Stimulated activated CD8-positive, alpha-beta memory T cell treated with anti-CD3 and anti-CD28 coated beads, Interleukin-15, amount 100 ng/mL, for 24 hours (primary cell): ENCODE measurements at regions not wholly inside any gene's neighbourhood (a gene's known extent, or its start where the extent isn't known, plus 50 kb on each side); places are given as distances from the start of the nearest gene placed in this dataset.
"Not testable (repeated sequence)": the region's sequence is repeated elsewhere in the genome, so short reads cannot be mapped to it uniquely, and the experiment has no call there.

Source experiments
- DNase-seq: peaks from one replicate; pipeline ENCODE4 v3.0.0-alpha.2; 2020; ENCODE audit warnings: low read depth

- DNase-seq = no peak
These were observed 211.7 kb downstream of the LIG4 start for GRCh38 chr13:108003626-108004025.

DNA sequence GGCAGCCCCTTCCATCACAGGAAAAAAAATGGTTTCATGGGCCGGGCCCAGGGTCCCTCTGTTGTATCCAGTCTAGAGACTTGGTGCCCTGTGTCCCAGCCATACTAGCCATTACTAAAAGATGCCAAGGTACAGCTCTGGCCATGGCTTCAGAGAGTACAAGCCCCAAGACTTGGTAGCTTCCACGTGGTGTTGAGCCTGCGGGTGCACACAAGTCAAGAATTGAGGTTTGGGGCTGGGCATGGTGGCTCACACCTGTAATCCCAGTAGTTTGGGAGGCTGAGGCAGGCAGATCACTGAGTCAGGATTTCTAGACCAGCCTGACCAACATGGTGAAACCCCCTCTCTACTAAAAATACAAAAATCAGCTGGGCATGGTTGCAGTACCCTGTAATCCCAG is 214.3 kb downstream of the LIG4 start:
- DNase-seq = no peak

DNA sequence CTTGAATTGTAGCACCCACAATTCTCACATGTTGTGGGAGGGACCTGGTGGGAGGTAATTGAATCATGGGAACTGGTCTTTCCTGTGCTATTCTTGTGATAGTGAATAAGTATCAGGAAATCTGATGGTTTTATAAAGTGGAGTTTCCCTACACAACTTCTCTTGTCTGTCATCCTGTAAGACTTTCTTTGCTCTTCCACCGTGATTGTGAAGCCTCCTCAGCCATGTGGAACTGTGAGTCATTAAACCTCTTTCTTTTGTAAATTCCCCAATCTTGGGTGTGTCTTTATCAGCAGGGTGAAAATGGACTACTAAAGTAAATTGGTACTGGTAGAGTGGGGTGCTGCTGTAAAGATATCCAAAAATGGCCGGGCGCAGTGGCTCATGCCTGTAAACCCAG is 215.6 kb downstream of the LIG4 start:
- DNase-seq = no peak

DNA sequence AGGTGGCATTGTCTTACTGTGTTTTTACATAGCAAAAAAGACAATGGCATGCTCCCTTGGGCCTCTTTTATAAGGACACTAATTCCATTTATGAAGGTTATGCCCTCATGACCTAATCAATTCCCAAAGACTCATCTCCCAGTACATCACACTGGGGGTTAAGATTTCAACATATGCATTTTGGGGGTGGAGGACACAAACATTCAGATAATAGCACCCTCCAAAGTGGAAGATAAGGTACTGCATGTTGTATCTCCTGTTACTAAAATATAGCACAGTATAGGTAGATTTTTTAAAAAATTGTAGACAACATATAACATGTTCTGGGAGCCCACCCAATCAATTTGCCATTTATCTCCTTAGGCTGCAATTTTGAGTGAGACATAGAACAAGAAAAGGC is 221.2 kb downstream of the LIG4 start:
- no peak for DNase-seq

GRCh38 chr13:107993239-107993949 is 221.9 kb downstream of the LIG4 start:
- no peak for DNase-seq

DNA sequence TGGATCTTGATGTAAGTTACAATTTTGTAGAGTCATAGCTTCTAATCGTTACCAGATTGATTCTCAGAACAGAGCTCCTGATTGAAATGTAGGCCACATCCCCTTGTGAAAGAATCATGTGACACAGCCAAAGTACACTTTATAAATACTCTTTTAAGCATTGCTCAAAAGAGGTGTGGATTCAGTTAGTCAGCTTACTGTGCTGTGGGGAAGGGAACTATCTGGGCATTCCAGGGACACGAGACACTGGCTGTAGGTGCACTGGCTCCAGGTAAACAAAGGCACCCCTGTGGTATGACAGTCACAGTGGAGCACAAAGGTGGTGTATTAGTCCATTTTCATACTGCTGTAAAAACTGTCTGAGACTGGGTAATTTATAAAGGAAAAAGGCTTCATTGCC is 222.8 kb downstream of the LIG4 start:
- DNase-seq = no peak

DNA sequence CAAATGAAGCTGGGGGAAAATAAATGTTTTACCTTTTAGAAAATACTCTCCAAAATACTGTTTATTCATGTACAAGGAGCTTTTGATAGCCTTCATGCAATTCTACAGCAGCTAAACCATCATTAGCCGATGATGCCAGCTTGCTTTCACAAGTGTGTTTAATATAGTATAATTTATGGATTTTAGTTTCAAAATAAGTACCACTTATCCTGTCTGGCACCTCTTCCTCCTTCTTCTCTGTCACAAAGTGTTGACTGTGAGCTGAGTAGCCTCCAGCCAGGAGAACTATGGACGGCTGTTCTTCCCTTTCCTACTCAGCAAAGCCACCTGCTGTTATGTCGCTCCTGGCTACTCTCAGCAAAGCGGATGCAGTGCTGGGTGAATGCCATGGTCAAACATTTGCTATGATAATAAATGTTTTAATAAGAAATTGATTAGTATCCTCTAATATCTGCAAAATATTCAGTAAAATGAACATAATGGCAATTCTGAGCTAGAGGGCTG is 238.2 kb downstream of the LIG4 start:
- no peak for DNase-seq

DNA sequence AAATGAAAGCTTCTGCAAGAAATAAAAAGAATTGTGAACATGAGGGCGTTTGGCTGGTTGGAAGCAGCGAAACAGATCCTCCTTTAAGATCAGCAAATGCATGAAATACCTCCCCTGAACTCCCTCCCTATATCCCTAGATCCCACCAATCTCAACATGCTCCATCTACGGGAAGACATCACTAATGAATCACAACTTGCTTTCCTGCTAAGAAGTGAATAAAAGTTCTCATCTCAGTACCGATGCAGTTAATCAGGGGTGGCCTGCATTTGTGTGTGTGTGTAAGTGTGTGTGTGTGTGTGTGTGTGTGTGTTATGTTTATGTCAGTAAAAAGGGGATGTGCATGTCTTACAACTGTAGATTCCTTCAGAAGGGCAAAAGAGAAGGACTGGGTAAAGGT is 238.7 kb downstream of the LIG4 start:
- DNase-seq = no peak

DNA sequence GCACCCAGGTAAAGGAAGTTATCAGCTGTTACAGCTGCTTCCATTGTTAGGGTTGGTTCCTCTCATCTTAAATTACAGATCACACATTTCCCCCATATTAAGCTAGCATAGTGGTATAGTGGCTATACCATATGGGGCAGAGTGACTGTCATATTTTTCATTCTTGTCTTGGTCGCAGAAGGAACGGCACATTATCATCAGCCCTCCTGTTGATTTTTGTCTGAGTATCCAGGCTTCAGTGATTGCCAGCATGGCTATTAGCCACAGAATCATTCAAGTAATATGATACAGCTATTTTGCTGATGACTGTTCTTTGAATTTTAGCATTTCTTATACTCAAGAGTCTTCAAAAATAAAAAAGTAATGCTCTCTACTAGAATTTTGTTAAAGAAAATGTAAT is 240.9 kb downstream of the LIG4 start:
- no peak for DNase-seq

DNA sequence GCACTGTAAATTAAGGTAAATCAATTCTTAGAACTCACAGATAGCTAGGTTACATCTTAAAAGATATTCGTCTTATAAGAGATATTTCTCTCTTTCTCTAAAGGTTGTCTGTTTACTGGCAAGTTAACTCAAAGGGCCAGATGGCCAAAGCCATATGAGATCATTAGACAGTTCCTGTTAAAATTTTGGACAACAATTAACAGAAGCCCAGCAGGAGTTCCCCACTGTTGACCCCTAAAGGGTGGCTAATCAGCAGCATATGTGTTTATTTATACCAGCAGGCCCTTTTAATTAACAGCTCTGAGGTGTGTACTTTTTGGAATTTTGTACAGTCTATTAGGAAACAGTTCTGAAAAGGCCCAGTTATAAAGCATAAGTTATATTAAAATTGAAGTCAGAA is 245.8 kb downstream of the LIG4 start:
- no peak for DNase-seq

DNA sequence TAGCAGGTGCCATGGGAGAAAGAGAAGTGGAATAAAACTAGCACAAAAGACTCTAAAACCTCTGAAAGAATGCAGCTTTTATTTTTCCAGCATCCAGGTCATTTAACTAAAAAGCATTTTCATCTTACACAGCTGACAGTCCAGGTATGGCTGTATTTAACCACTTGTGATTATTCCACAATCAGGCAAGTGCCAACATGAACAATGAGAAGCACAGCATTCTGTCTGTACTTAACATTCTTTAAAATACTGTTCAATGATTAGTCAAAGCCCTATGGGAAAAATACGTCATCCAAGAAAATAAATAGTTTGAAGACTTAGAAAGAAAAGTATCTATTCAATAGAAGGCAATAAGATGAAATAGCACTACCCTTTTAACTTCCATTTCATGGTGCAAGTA is 246.9 kb downstream of the LIG4 start:
- DNase-seq = no peak

- DNase-seq = no peak
These were observed 250.9 kb downstream of the LIG4 start for GRCh38 chr13:107964395-107964794.

GRCh38 chr13:107961849-107962608 is 253.3 kb downstream of the LIG4 start:
- DNase-seq = no peak

GRCh38 chr13:107960301-107960700 is 255.0 kb downstream of the LIG4 start:
- DNase-seq = no peak

GRCh38 chr13:107956889-107957288 is 258.4 kb downstream of the LIG4 start:
- no peak for DNase-seq

GRCh38 chr13:107942030-107942617 is 273.2 kb downstream of the LIG4 start:
- no peak for DNase-seq

- no peak for DNase-seq
These were observed 273.8 kb downstream of the LIG4 start for GRCh38 chr13:107941345-107942029.

GRCh38 chr13:107937848-107938247 is 277.5 kb downstream of the LIG4 start:
- DNase-seq = no peak

- DNase-seq = no peak
These were observed 284.3 kb downstream of the LIG4 start for GRCh38 chr13:107931056-107931455.

- DNase-seq = no peak
These were observed 286.6 kb downstream of the LIG4 start for GRCh38 chr13:107928762-107929161.

DNA sequence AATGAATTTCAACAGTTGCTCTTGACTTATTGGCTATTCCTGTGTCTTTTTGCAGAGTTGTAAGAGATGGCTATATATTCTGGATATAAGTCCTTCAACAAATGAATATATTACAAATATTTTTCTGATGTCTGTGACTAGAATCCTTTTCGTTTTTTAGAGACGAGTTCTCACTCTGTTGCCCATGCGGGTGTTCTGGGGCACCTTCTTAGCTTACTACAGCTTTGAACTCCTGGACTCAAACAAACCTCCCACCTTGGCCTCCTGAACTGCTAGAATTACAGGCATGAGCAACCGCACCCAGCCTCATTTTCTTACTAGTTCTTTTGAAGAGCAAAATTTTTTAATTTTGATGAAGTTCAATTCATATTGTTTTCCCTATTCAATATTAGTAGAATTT is 287.8 kb downstream of the LIG4 start:
- no peak for DNase-seq

- DNase-seq = not testable (repeated sequence)
These were observed 288.8 kb downstream of the LIG4 start for GRCh38 chr13:107926515-107926914.

GRCh38 chr13:107916902-107917301 is 298.4 kb downstream of the LIG4 start:
- not testable (repeated sequence) for DNase-seq
